ENCODE measurements at regions not wholly inside any gene's neighbourhood (a gene's known extent, or its start where the extent isn't known, plus 50 kb on each side); places are given as distances from the start of the nearest gene placed in this dataset.

DNA sequence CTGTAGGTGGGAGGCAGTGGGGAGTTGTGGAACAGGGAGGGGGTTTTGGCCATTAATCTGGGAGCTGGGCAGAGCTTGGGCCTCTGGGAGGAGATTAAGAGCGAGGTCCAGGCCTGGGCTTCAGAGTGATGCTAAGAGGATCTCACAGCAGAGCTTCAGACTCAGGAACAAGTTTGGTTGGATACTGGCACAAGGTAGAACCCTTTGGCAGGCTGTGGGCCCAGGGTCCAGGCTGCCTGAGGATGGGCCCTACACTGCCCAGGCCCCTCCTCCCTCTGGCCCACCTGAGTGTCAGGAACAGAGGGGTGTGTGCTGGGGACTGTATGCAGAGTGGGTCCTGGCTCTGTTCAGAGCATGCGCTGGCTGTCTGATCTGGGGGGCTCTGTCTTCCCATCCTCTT lies 334.9 kb downstream of the CYP26B1 start:
- DNase-seq (ENCODE audit: low read depth): no peak

DNA sequence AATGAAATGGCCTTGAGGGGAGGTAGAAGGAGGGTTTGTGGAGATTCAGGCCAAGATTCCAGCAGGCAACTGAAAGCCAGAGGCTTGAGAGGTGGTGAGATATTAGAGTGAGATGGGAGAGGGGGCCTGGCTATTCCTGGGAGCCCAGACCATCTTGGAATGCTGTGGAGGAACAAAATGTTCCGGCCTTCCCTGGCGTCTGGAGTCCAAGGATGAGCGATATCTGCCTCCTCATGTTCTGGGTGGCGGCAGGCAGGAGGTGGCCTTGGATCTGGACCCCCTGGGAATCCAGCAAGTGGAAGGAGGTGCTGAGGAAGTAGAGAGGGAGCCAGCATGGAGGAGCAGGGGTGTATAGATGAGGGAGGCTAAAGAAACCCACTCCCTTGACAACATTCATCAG lies 335.9 kb downstream of the CYP26B1 start:
- no peak for DNase-seq (ENCODE audit: low read depth)

DNA sequence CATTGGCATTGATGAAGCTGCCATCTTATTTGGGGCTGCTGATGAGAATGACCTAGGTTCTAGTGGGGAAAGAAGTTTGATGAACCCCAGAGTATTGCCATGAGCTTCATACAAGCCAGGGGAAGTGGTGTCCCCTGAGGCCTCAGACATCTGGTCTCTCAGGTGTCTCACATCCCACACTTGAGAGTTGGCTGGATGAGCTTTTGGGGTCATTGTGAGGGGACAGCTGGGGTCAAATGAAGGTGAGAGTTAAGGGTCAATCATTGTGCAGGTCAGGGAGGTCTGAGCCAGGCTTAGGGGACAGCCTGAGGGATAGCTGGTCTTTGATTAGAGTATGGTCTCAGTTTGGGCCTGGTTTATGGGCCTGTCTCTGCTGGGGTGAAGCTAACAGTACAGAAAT lies 336.5 kb downstream of the CYP26B1 start:
- no peak for DNase-seq (ENCODE audit: low read depth)

DNA sequence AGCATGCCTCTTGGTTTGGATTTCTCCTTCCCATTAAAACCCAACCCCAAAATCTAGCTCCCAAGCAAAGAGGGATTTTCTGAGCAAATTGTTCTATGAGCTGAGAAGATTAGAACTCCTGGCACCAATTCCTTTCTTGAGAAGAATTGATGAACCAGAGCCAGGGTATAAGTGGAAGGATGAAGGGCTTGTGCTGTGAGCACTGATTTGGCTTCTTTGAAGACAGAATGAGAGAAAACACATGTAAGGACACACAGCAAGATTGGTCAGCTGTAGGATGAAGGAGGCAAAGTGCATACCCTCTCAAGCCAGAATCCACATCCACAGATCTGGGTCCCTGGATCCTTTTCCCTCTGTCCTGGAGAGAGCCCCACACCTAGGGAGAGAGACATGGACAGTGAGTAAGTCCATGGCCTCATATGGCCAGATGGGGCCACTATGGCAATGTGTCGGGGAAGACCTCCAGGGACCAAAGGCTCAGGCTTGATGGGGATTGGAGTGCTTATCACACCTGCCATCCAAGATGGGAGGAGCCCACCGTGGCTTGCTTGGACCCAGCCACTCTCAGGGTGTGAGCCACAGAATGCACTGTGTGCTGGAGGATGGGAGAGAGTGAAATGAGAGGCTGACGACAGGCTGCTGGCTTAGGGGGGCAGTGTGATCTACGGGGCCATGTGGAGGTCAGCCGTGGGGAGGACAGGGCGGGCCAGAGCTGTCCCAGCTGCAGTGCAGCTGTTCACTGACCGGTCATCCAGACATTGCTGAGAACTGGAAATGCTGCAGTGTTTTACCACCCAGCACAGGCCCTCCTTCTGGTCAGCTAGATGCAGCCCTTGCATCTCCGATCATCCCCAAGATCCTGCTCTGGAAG lies 339.8 kb downstream of the CYP26B1 start:
- DNase-seq (ENCODE audit: low read depth): no peak

DNA sequence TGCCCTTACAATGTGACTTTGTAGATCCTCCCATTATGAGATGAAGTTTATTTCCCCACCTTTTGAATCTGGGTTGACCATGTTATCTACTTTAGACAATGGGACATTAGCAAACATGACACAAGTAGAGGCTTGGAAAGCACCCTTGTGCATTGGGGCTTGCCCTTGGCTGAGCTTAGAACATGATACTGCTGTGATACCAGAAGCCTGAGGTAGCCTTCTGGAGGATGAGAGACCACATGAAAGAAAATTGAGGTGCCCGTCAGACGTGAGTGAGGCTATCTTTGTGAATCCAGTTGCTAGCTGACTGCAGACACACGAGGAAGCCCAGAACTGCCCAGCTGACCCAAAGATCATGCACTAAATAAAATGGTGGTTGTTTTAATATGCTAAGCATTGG lies 341.2 kb downstream of the CYP26B1 start:
- DNase-seq (ENCODE audit: low read depth): no peak

DNA sequence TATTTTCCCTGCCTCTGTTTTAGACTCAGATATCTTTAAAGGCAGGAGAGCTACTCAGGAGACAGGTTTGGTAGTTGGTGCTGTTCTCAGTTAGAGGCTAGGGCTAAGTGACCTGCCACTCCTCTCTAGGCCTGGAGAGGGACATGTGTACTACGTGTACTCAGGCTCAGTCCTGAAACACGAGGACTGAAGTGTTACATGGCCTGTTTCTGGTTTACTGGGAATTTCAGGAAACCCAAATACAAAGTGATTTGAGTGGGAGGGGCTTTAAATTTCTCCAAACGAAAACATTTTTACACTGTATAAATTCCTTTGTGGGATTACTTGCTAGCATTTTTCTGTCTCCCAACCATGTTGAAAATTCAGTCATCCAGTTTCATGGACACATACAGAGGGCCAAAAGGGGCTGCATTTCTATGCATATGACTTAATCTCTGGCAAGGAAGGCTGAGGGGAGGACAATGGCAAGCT lies 343.3 kb downstream of the CYP26B1 start:
- no peak for DNase-seq (ENCODE audit: low read depth)

DNA sequence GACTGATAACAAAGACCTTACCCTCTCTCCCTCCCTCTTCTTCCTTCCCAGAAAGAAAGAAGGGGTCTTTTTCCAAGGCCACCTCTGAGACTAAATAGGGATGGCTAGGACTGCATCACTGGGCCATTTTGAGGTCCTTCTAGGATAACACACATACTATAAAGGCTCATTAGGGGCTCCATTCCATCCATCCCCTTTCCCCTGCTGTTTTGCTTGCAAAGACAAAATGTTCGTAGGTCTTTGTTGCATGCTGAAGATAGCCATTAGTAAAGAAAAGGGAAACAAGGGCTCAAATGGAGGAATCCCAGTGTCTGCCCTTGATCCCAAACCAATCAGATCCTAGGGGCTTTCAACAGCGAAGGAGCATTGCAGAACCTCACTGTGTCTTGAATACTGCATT lies 344.3 kb downstream of the CYP26B1 start:
- DNase-seq (ENCODE audit: low read depth): no peak

DNA sequence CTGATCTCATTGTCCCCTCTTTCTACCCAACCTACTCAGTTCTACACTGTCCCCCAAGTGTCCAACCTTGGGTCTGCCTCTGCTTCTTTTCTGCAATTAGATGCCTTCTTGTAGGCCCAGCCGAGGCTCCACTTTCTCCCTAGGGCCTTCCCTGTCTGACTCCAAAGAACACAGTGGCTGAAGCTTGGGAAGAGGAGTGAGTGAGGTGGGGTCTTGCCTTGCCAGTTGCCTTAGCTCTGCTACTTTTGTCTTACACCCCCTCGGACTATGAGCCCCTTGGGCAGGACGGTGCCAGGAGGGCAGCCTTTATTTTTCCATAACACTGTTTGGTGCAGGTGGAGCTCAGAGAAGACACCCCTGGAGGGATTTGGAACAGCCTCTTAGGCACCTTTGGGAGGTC lies 345.1 kb downstream of the CYP26B1 start:
- no peak for DNase-seq (ENCODE audit: low read depth)

DNA sequence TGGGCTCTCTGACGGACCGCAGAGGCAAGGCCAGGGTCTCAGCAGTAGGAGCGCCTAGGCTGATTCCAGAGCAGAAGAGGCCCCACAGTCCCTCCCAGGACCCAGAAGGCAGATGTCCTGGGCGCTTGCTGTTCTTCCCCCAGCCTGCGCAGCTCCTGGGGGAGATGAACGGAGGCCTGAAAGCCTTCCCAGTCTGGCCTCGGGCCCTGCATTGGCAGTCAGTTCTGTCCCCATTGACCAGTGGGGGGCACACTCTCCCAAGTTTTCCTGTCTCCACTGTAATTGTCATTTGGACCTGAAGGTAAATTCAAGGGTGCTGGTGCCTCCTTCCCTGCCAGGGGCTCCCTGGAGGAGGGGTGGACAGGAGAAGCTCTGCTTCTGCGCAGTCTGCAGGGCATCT lies 345.7 kb downstream of the CYP26B1 start:
- DNase-seq (ENCODE audit: low read depth): no peak

DNA sequence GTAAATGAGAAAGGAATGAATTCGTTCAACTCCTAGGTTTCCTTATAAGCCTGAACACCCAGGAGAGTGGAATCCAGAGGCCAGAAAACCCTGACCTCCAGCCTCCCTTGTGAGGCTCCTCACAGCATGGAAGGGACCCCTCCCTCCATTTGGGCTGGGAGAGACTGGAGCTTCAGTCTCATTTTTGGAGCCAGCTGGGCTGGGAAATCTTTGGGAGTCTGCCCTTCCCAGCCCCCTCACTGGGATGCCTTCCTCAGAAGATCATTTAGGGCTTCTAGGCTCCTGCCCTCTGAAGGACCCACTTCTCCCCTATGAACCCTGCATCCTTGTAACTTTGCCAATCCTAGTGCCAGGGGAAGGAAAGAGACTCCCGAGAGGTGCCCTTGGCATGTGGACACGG lies 346.1 kb downstream of the CYP26B1 start:
- no peak for DNase-seq (ENCODE audit: low read depth)

DNA sequence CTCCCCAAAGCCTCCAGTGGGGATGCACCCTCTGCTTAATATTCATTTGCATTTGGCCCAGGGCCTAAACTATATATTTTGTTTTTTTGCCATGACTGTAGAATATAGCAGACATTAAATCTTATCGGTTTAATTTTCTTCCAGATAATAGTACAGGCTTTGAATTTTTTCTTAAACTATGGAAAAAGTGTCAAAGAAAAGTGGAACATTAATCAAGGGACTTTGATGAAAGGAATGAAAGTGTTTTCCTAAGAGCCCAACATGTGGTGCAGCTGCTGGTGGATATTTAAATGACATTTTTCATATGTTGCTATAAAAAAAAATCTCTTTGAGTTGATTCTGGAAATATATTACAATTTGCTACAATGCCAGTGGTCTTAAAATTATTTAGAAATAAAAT lies 346.8 kb downstream of the CYP26B1 start:
- DNase-seq (ENCODE audit: low read depth): no peak

DNA sequence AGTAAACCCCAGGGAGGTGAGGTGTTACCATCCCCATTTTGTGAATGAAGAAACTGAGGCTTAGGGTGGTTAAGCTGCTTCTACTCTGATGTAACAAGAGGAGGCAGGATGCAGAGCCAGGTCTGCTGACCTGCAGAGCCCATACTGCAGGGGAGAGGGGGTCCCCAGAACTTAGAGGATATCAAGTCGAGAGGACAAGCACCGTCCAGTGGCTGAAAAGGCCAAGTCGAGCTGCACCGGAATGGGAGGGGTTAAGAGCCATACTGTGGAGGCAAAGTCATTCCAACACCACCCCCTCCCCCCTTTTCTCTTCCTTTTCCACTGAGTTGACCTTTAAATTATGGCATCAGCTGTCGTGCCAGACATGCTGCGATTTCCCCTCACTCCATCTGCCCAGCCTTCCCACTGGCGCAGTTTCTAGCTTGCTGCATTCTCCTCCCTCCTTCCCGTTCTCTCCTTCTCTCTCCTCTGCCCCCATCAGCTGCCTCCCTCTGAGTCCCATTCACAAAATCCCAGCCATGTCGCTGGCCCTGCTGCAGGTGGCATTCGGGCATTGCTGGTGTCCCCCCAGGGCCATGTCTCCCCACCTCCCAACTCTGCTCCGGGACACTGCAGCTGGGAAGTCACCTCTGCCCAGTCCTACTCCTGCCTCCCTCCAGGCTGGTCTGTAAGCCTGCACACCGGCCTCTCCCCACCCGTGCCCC lies 346.9 kb downstream of the DYSF start:
- no peak for DNase-seq (ENCODE audit: low read depth)

DNA sequence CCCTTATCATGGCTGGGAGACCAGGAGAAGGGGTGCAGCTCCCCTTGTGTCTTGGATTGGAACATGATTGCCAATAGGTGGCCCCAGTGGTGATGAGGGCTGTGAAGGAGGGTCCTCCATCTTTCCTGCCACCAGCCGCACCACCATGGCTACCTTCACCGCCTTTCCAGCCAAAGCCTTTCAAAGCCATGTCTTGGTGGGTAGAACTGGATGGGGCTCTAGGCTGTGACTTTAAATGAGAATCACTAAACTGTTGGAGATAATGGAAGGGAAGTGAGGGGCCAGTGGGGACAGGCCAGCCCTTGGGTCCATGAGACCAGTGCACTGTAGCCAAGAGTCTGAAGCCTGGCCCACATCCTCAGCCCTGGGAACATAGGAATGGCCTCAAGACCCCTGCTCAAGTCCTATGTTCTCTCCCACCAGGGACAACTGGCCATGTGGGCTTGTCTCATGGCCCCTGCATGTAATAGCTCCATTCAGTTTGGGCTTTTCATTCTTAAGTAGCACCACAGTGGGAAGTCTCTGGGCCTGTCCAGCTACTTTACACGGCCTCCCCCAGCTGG lies 345.7 kb downstream of the DYSF start:
- DNase-seq (ENCODE audit: low read depth): no peak

DNA sequence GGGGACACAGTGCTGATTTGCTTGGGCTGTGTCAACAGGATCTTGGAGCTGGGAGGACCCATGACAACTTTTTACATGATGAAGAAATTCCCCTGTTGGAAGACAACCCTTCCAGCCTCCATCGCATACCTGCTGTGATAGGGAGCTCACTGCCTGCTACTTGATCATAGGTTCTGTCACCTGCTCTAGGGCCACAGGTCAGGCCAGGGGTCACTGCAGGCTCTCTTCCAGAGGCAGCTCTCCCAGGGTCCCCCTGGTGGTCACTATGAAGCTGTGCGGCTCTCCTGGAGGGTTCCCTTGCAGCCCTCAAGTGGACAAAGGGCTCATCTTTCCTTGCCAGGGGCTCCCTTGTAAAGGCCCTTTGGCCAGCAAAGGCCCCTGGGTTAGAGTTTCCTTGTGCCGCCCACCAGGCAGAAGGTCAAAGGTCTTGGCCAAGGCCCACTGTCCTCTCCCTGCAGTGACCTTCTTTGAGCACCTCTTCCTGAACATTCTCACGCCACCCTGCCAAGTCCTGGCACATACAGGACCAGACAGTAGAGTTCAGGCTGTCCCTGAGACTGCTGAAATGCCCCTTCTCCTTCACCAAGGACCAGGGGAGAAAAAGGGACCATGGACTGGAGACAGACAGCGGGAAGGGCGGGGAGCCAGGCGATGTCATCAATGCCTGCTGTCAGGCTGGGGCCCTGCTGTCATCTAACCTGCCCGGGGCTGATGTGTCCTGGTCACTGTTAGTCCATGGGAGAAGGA lies 345.1 kb downstream of the DYSF start:
- DNase-seq (ENCODE audit: low read depth): no peak

DNA sequence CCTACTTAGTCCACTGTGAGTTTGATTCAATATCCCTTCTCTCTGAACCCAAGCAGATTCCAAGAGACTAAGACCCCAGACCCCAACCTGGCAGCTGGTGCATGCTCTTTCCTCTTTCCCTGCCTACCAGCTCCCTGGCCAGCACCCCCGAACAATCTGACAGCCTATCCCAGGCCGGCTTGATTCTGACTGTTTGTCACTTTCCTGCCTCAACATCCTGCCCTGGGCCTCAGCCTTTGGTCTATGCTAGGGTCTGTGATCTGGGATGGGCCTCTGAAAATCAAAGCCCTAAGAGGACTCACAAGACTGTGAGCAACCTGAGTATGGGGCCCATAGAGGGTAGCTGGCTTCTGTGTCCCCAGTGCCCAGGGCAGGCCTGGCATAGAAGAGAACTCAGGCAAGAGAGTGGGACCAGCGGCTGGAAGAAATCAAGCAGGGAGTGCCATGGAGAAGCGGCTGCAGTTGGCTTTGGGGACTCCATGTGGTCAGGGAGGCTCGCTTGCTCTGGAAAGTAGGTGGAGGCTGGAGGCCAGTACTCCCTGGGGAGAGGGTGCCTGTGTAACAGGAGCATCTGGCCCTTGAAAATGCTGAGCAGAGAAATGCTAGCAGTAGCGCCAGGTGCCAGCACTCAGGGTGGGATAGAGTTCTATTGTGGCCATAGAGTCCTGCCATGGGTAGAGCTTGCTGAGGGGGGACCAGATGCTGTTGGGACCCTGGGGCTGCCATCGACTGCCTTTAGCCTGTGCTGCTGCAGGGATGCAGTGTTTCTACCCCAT lies 343.9 kb downstream of the DYSF start:
- DNase-seq (ENCODE audit: low read depth): no peak

DNA sequence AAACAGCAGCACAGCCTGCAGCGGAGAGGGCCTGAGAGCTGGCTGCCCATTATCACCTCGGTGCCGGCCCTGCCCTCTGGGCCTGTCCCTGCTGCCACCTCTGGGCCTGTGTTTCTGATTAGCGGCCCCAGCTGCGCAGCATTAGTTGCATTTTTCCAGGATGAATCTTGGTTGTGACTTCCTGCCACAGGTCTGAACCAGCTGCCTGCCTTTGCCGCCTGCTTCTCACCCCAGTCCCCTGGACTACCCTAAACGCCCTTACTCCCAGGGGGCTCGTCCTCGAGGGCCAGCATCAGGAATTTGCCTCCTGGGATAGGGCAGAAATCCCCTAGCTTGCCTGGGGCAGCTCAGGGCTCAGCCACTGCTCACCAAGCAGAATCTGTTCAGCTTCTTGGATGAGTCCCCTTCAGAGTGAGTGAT lies 342.8 kb downstream of the DYSF start:
- DNase-seq (ENCODE audit: low read depth): no peak

DNA sequence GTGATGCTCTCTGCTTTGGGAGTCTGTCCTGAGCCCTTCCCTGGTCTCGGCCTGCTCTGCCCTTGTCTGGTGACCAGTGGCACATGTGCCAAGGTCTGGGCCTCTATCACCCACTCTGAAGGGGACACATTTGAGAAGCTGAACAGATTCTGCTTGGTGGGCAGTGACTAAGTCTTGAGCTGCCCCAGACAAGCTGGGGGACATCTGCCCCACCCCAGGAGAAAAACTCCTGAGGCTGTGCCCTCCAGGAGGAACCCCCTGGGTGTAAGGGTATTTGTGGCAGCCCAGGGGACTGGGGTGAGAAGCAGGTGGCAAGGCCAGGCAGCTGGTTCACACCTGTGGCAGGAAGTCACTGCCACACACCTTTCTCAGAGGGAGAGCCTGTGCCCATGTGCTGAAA lies 342.1 kb downstream of the DYSF start:
- no peak for DNase-seq (ENCODE audit: low read depth)

DNA sequence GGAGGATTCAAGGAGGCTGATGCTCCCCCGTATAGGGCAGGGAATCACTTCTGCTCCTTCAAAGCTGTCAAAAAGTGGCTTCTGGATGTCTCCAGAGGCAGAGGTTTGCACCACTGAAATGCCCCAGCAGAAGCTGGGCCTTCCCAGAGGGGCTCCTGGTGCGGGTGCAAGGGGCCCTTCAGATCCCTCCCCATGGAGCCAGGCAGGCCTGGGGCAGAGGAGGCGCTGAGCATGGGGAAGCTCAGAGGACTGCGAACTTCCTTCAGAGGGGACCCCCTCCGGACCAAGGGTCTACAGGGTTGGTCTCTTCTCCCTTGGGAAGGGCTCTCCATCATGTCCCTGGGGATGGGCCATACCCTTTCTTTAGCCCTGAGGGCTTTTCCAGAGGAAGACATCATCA lies 341.2 kb downstream of the DYSF start:
- no peak for DNase-seq (ENCODE audit: low read depth)

DNA sequence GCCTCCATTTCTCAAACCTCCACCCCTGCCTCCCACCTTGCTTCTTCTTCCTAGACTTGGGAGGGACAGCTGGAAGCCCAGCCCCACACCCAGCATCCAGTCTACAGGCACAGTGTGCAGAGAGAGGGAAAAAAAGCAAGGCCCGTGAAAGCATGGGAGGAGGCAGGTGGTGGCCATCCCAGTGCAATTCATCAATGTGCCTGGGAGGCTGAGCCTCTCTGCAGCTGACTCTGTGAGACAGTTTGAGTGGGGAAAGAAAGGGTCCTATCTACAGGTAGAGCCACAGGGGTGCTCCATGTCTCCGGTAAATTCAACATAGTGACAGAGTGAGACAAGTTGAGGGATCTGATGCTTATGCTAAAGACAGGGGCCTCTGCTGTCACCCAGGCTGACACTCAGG lies 340.6 kb downstream of the DYSF start:
- no peak for DNase-seq (ENCODE audit: low read depth)

DNA sequence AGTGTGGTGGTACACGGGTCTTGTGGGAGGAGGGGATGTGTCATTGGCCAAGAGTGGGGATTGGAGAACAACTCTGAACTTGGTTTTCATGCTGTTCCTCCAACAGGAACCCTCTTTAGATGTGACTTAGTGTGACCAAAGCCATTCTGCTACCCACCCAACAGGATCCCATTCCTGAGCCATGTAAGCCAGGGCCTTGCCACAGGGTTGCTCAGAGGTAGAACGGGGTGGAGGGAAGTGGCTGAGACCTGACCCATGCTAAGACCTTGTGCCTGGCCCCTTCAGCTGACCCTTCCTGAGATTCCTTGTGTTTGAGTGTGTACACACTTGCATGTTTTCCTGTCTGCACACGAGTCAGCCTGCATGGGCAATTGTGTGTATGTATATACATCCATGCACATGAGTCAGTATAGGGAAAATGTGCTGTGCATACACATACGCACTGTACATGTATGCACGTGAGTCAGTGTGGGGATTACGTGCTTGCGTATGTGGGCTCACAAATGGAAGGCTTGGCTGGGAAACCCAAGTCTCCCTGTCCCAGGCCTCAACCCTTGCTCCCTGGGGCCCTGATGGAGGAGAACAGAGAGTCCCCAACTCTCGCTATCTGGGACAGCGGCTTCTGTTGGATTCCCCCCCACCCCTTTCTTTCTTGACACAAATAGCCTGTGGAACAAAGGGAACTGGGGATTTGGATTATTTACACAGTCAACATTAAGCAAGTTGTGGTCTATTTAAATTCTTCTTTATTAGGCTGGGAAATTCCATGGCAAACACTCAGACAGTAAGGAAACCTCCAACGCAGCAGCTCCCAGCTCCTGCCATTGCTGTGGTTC lies 339.8 kb downstream of the DYSF start:
- DNase-seq (ENCODE audit: low read depth): no peak

Data from GM04503 (cell line).